SW 1271 (cell line): ENCODE measurements at regions not wholly inside any gene's neighbourhood (a gene's known extent, or its start where the extent isn't known, plus 50 kb on each side); places are given as distances from the start of the nearest gene placed in this dataset.
"Not testable (repeated sequence)": the region's sequence is repeated elsewhere in the genome, so short reads cannot be mapped to it uniquely, and the experiment has no call there.

Experiments
- DNase-seq, 2 experiments: peaks; one replicate each; lab custom pipeline; 2025; lab: John Stamatoyannopoulos, UW

GRCh38 chrX:113510586-113510985 lies 670.0 kb upstream of the AMOT start:
- no peak for DNase-seq

- no peak for DNase-seq
Measured at GRCh38 chrX:113492895-113493294, 652.3 kb upstream of the AMOT start.

- no peak for DNase-seq
Measured at GRCh38 chrX:113473418-113473817, 632.8 kb upstream of the AMOT start.

- DNase-seq = not testable (repeated sequence)
Measured at GRCh38 chrX:113473015-113473414, 632.4 kb upstream of the AMOT start.

GRCh38 chrX:113470166-113470565 lies 629.5 kb upstream of the AMOT start:
- DNase-seq = no peak

GRCh38 chrX:113457719-113458118 lies 617.1 kb upstream of the AMOT start:
- no peak for DNase-seq

GRCh38 chrX:113455582-113455981 lies 615.0 kb upstream of the AMOT start:
- no peak for DNase-seq

- DNase-seq = no peak
Measured at GRCh38 chrX:113429011-113429410, 588.4 kb upstream of the AMOT start.

- no peak for DNase-seq
Measured at GRCh38 chrX:113422323-113422722, 581.7 kb upstream of the AMOT start.

- DNase-seq = no peak
Measured at GRCh38 chrX:113421432-113421831, 580.8 kb upstream of the AMOT start.

GRCh38 chrX:113412106-113412505 lies 571.5 kb upstream of the AMOT start:
- no peak for DNase-seq

GRCh38 chrX:113408843-113409242 lies 568.2 kb upstream of the AMOT start:
- no peak for DNase-seq

GRCh38 chrX:113400193-113400704 lies 559.6 kb upstream of the AMOT start:
- DNase-seq = peak; percentile 0 to 37

- peak in 1 of 2 experiments; percentile 24 for DNase-seq
Measured at GRCh38 chrX:113399506-113400192, 559.0 kb upstream of the AMOT start.

- DNase-seq = no peak
Measured at GRCh38 chrX:113392355-113392754, 551.7 kb upstream of the AMOT start.

- no peak for DNase-seq
Measured at GRCh38 chrX:113391875-113392274, 551.2 kb upstream of the AMOT start.

GRCh38 chrX:113390531-113390930 lies 549.9 kb upstream of the AMOT start:
- no peak for DNase-seq

- no peak for DNase-seq
Measured at GRCh38 chrX:113389846-113390245, 549.2 kb upstream of the AMOT start.

GRCh38 chrX:113384628-113385027 lies 544.0 kb upstream of the AMOT start:
- peak; percentile 0 to 33 for DNase-seq

GRCh38 chrX:113373421-113373820 lies 532.8 kb upstream of the AMOT start:
- DNase-seq = not testable (repeated sequence)

- DNase-seq = no peak
Measured at GRCh38 chrX:113370006-113370405, 529.4 kb upstream of the AMOT start.

GRCh38 chrX:113369056-113369455 lies 528.4 kb upstream of the AMOT start:
- DNase-seq = no peak

GRCh38 chrX:113353134-113353533 lies 512.5 kb upstream of the AMOT start:
- no peak for DNase-seq

GRCh38 chrX:113330416-113330815 lies 489.8 kb upstream of the AMOT start:
- DNase-seq = no peak
